ENCODE measurements at regions not wholly inside any gene's neighbourhood (a gene's known extent, or its start where the extent isn't known, plus 50 kb on each side); places are given as distances from the start of the nearest gene placed in this dataset.

DNA sequence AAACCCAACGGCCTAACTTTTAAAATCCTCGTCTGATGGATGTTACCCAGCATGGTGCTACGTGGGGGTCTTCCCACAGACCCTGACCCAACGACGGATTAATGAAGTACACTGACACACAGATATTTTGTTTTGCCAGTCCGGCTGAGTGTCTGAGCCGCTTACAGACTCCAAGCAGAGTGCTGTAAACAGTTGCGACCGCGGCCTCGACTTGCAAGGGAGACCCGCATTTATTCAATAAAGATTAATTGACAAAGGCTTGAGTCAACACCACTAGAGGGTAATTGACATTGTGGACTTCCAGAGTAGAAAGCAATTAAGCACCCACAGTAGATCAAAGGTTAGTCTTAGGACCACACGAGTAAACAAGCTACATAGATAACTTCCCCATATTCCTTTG lies 1042.4 kb downstream of the AACS start:
- TF ChIP-seq SPI1 (IDR thresholded peaks at IDR 0.05; ENCODE audit: borderline replicate concordance, low read depth) (no peak), GABPA (IDR thresholded peaks at IDR 0.05; ENCODE audit: low read depth) (no peak), POLR2AphosphoS5 (IDR thresholded peaks at IDR 0.05; ENCODE audit: low read depth) (no peak)
- TF ChIP-seq, protein P1, sequence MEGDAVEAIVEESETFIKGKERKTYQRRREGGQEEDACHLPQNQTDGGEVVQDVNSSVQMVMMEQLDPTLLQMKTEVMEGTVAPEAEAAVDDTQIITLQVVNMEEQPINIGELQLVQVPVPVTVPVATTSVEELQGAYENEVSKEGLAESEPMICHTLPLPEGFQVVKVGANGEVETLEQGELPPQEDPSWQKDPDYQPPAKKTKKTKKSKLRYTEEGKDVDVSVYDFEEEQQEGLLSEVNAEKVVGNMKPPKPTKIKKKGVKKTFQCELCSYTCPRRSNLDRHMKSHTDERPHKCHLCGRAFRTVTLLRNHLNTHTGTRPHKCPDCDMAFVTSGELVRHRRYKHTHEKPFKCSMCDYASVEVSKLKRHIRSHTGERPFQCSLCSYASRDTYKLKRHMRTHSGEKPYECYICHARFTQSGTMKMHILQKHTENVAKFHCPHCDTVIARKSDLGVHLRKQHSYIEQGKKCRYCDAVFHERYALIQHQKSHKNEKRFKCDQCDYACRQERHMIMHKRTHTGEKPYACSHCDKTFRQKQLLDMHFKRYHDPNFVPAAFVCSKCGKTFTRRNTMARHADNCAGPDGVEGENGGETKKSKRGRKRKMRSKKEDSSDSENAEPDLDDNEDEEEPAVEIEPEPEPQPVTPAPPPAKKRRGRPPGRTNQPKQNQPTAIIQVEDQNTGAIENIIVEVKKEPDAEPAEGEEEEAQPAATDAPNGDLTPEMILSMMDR (IDR thresholded peaks at IDR 0.05; ENCODE audit: insufficient read depth, low read length), result no peak
- TF ChIP-seq, protein P2, sequence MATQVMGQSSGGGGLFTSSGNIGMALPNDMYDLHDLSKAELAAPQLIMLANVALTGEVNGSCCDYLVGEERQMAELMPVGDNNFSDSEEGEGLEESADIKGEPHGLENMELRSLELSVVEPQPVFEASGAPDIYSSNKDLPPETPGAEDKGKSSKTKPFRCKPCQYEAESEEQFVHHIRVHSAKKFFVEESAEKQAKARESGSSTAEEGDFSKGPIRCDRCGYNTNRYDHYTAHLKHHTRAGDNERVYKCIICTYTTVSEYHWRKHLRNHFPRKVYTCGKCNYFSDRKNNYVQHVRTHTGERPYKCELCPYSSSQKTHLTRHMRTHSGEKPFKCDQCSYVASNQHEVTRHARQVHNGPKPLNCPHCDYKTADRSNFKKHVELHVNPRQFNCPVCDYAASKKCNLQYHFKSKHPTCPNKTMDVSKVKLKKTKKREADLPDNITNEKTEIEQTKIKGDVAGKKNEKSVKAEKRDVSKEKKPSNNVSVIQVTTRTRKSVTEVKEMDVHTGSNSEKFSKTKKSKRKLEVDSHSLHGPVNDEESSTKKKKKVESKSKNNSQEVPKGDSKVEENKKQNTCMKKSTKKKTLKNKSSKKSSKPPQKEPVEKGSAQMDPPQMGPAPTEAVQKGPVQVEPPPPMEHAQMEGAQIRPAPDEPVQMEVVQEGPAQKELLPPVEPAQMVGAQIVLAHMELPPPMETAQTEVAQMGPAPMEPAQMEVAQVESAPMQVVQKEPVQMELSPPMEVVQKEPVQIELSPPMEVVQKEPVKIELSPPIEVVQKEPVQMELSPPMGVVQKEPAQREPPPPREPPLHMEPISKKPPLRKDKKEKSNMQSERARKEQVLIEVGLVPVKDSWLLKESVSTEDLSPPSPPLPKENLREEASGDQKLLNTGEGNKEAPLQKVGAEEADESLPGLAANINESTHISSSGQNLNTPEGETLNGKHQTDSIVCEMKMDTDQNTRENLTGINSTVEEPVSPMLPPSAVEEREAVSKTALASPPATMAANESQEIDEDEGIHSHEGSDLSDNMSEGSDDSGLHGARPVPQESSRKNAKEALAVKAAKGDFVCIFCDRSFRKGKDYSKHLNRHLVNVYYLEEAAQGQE (IDR thresholded peaks at IDR 0.05; ENCODE audit: insufficient replicate concordance, low read depth), result no peak
- no peak overlapping the region for H3K4me3 ChIP-seq (replicated peaks; ENCODE audit: insufficient read depth, low read length)
- no peak overlapping the region for H3K27ac ChIP-seq (replicated peaks)

DNA sequence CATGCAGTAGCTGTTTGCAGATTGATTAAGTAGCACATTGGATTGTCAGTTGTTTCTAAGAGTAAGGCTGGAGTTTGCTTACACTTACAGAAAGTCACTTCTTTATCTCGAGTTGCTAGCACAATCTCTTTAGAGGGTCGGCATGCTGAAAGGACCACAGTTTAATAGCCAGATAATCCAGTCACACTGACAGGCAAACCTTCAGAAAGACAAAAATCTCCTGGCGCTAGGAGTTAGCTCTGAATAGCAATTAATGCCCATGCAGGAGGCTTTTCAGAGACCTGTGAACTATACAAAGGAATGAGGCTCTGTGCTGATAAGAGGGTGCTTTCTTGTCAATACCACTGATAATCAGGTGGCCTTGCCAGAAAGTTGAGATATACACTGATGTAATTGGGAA lies 1043.0 kb downstream of the AACS start:
- no peaks in the 10 kb centered on the region for H3K27me3 ChIP-seq (ENCODE audit: insufficient read depth, poor library complexity, severe bottlenecking)
- no peak overlapping the region for H3K27ac ChIP-seq (replicated peaks)
- no peak for TF ChIP-seq POLR2AphosphoS5 (IDR thresholded peaks at IDR 0.05; ENCODE audit: low read depth)
- TF ChIP-seq, protein P2 (IDR thresholded peaks at IDR 0.05; ENCODE audit: insufficient replicate concordance, low read depth), result no peak
- H3K4me3 ChIP-seq (replicated peaks; ENCODE audit: insufficient read depth, low read length), result no peak overlapping the region
- DNase-seq (ENCODE audit: low read depth in 1 of 2, low spot score in 1 of 2), result no peak

More for the DNA sequence above, 1042.4 kb downstream of the AACS start:
- no peaks in the 10 kb centered on the region for H3K27me3 ChIP-seq (ENCODE audit: insufficient read depth, poor library complexity, severe bottlenecking)
- DNase-seq (ENCODE audit: low read depth in 1 of 2, low spot score in 1 of 2), result no peak

DNA sequence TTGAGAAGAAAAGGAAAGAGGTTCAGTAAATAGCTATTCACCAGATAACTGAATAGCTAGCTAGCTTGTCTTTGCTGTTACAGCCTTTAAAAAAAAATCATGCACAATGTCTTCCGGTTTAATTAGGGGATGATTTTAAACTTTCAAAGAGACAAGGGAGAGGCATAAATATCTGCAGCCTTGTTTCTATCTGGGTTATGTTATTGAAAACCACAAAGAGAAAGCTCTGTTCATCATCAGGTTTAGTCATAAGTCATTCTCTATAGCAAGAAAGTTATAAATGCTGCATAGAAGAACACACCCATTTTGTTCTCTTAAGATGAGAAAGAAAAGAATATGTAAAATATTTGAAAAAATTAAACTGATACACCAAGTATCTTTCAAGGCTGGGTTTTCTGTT lies 1046.9 kb downstream of the AACS start:
- no peak overlapping the region for H3K27ac ChIP-seq (replicated peaks)
- no peak for DNase-seq (ENCODE audit: low read depth in 1 of 2, low spot score in 1 of 2)
- H3K27me3 ChIP-seq (ENCODE audit: insufficient read depth, poor library complexity, severe bottlenecking), result no peaks in the 10 kb centered on the region
- no peak overlapping the region for H3K4me3 ChIP-seq (replicated peaks; ENCODE audit: insufficient read depth, low read length)
- TF ChIP-seq POLR2AphosphoS5 (IDR thresholded peaks at IDR 0.05; ENCODE audit: low read depth), result no peak
- TF ChIP-seq, protein P1 (IDR thresholded peaks at IDR 0.05; ENCODE audit: insufficient read depth, low read length), result no peak
- no peak for TF ChIP-seq GABPA (IDR thresholded peaks at IDR 0.05; ENCODE audit: low read depth)
- TF ChIP-seq, protein P2 (IDR thresholded peaks at IDR 0.05; ENCODE audit: insufficient replicate concordance, low read depth), result no peak

DNA sequence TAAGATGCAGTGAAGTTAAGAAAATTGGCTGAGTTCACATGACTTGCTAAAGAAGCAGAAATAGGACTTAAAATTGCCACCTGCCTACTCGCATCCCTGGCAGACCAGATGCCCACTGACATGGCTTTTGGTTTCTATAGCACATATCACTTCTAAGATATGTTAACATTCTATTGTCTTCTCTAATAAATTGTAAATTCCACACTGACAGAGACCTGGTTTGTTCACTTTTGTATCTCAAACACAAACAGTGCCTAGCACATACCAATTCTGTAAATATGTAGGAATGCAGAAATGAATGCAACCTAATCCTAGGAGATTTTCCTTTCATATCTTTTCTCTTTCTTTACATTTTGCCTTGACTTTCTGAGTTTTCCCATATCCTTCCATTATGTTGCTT lies 1047.6 kb downstream of the AACS start:
- no peak for TF ChIP-seq GABPA (IDR thresholded peaks at IDR 0.05; ENCODE audit: low read depth)
- TF ChIP-seq, protein P1 (IDR thresholded peaks at IDR 0.05; ENCODE audit: insufficient read depth, low read length), result no peak
- TF ChIP-seq, protein P2 (IDR thresholded peaks at IDR 0.05; ENCODE audit: insufficient replicate concordance, low read depth), result no peak
- no peak for TF ChIP-seq SPI1 (IDR thresholded peaks at IDR 0.05; ENCODE audit: borderline replicate concordance, low read depth)
- no peak for TF ChIP-seq POLR2AphosphoS5 (IDR thresholded peaks at IDR 0.05; ENCODE audit: low read depth)
- no peak for DNase-seq (ENCODE audit: low read depth in 1 of 2, low spot score in 1 of 2)
- Histone ChIP-seq H3K4me3 (replicated peaks; ENCODE audit: insufficient read depth, low read length) (no peak overlapping the region), H3K27me3 (ENCODE audit: insufficient read depth, poor library complexity, severe bottlenecking) (no peaks in the 10 kb centered on the region), H3K27ac (replicated peaks) (no peak overlapping the region)

Measured in HL-60 (cell line).